HG02943 (cell line): ENCODE measurements at regions not wholly inside any gene's neighbourhood (a gene's known extent, or its start where the extent isn't known, plus 50 kb on each side); places are given as distances from the start of the nearest gene placed in this dataset.

ENCODE experiments used
- ATAC-seq: cut with Tn5 transposase; IDR thresholded peaks from one replicate; pipeline ENCODE4 v1.9.1; 2021; ENCODE audit warnings: mild to moderate bottlenecking, low read depth, moderate library complexity; ENCODE audit not compliant: unreplicated experiment

- no peak for ATAC-seq
Observed at GRCh38 chr2:30338475-30338874, 107.1 kb downstream of the LBH start.

DNA sequence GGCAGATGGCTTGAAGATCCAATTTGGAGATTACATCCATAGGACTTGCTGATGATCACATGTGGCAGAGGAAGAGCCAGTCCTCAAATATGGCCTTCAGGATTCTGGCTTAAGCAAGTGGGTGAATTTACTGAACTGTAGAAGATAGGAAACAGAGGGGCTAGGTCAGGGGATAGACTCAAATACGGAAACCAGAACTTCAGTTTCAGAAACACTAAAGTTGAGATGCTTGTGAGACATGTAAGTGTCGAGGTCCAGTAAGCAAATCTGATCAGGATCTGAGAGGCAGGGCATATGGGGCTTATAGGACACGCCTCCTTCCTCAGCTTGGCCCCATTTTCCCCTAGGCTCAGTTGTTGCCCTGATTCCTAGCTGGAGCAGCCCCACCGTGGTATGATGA is 107.7 kb downstream of the LBH start:
- ATAC-seq, result no peak

DNA sequence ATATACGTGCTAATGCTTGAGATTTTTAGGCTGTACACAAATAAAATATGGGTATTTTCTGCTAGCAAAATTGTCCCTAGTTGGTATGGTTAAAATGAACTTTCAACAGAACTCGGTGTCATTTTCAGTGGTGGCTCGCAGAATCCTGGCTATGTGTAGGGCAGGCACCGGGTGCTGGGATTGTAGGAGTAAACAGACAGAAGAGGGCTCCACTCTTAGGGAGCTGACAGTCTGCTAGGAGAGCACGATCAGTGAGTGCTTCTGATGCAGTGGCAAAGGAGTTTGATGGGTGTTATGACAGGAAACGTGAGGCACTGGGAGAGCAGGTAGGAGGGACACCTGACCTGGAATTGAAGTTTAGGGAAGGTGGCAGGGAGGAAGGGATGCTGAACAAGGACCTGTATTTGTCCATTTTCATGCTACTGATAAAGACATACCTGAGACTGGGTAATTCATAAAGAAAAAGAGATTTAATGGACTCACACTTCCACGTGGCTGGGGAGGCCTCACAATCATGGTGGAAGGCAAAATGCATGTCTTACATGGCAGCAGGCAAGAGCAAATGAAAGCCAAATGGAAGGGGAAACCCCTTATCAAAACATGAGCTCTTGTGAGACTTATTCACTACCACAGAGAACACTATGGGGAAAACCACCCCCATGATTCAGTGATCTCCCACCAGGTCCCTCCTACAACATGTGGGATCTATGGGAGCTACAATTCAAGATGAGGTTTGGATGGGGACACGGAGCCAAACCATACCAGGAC is 105.4 kb upstream of the LCLAT1 start:
- no peak for ATAC-seq

GRCh38 chr2:30346471-30347169 is 100.4 kb upstream of the LCLAT1 start:
- ATAC-seq, result no peak

- ATAC-seq, result no peak
Observed at GRCh38 chr2:30348825-30349224, 98.2 kb upstream of the LCLAT1 start.

DNA sequence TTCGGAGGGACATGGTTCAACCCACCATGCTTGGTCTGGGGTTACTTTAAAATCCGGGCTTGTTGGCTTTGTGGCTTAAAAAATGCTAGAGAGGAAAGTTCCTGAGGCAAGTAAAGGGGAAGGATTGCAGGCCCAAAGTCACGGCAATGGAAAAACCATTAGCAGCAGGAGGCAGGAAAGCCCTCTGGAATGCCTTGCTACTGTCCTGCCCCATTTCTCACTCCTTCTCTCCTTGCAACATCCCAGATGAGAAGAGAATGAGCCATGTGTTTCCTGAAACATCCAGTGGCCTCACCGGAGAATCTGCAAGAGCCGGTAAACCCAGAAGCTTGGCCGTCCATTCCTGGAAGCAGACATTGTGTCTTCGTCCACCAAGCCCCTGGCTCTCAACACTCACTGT is 97.4 kb upstream of the LCLAT1 start:
- ATAC-seq, result no peak

GRCh38 chr2:30351116-30351515 is 95.9 kb upstream of the LCLAT1 start:
- ATAC-seq, result no peak

- no peak for ATAC-seq
Observed at GRCh38 chr2:30351949-30352348, 95.1 kb upstream of the LCLAT1 start.

- ATAC-seq, result no peak
Observed at GRCh38 chr2:30354150-30354549, 92.9 kb upstream of the LCLAT1 start.

GRCh38 chr2:30354621-30355020 is 92.4 kb upstream of the LCLAT1 start:
- no peak for ATAC-seq

DNA sequence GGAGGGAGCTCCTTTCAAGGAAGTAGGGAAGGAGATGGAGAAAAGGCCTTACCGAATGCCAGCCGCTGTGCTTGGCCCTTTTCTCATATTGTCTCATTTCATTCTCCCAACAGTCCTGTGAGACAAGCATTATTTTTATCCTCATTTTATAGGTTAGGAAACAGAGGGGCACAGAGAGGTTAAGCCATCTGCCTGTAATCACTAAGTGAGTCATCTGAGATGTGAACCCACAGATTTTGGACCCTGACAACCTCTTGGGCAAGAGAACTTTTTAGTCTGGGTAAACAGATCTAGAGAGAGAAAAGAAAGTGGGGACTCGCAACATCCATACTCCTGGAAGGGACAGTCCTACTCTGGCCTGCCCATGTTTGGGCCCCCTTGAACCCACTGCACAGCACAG is 91.7 kb upstream of the LCLAT1 start:
- ATAC-seq, result no peak

DNA sequence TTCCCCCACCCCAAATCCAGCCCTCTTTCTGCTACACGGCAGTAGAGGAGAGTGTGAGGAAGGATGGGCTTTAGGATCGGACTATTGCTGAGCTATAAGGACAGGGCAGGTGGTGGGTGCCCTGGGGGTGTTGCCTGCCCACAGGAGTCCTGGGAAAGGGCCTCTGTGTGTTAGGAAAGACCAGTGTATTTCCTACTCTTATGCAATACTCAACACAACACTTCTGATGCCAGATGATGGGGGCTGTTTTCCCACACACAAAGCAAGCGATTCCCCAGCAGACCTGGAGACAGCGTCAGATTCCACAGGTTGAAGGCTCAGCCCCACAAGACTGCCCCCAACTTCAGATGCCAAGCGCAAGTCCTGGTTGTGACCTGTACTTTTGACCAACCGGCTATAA is 91.0 kb upstream of the LCLAT1 start:
- ATAC-seq, result no peak

DNA sequence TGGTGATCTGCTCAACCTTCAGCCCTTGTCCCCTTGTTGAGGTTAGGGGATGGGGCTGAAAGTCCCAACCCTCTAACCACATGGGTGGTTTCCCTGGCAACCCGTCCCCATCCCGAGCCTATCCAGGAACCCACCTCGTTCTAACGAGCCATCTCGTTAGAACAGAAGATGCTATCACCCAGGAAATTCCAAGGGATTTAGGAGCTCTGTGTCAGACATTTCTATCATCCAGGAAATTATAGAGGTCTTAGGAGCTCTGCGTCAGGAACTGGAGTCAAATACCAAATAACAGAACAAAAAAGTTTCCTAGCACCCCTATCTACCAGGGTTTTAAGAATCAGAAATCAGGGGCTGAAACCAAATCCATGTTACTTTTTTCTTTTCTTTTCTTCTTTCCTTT is 90.3 kb upstream of the LCLAT1 start:
- ATAC-seq, result no peak

DNA sequence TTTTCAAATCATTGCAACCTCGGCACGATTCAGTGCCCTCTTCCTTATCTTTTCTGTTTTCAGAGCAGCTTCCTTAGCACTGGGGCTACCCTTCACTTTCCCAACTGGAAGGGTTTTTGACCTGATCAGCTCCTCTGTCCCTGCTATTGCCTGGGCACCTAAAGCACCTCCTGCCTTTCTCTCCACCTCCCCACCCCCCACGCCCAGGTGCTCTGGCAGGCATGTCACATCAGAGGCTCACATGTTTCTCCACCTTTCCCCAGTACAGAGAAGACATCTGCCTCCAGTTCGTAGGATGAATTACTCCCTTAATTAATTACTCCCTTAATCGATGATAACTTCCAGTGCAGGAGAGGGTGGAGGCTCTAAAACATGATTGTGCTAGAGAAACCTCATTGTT is 88.7 kb upstream of the LCLAT1 start:
- ATAC-seq, result no peak

DNA sequence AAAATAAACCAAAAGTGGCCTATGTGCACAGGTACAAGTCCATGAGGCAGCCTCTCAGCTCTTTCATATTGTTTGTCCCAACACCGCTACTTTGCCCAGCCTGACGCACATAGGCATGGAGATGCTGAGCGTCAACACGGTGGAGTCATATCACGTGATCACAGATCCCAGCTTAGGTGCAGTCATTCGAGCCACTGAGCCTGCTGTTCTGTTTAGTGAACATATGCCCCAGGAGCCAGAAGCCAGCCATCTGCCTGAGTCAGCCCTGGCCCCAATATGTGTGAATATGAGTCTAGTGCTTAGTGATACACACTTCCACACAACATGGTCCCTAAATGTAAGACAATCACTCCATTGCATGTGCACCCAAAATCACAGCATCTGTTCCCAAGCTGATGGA is 88.2 kb upstream of the LCLAT1 start:
- no peak for ATAC-seq

DNA sequence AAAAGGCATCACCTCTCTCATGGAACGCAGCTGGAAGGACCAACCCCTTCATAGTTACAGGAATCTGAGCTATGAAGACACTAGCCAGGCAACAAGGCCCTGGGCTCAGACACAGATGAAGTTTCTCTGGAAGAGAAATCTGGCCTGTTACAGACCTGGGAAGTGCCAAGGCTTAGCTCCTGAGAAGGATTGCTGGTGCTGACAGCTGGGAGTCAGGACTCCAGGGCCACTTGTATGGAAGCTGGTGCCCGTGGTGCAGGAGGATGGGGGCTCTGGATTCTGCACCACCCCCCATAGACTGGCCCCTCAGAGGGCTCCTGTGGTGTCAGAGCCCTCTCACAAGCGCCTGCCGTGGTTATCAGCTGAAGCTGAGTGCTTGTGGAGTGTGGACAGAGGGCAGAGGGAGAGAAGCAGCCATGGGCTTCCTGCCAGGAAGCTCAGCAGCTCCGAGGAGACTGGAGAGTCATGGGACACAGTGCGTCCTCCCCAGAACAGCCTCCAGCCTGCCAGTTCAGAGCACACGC is 87.3 kb upstream of the LCLAT1 start:
- ATAC-seq, result no peak

GRCh38 chr2:30361751-30362394 is 85.2 kb upstream of the LCLAT1 start:
- ATAC-seq, result no peak

GRCh38 chr2:30362468-30363081 is 84.5 kb upstream of the LCLAT1 start:
- ATAC-seq, result no peak

DNA sequence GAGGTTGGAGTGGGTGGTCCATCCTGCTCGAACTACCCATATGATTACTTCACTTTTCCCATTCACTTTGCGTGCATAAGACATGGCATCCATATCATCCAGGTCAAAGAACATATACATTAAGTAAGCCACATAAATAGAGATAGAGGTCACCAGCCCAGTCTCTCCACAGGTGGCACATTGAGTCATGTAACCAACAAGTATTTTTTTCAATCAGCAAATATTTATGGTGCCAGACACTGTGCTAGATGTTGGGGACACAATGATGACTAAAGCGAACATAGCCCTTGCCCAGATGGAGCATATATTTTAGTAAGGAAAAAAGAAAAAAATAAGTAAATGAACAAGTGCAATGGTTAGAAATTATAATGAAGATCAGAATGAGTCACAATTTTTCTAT is 83.6 kb upstream of the LCLAT1 start:
- no peak for ATAC-seq

- no peak for ATAC-seq
Observed at GRCh38 chr2:30365201-30365600, 81.8 kb upstream of the LCLAT1 start.

GRCh38 chr2:30366199-30366691 is 80.8 kb upstream of the LCLAT1 start:
- no peak for ATAC-seq
